ENCODE measurements at regions not wholly inside any gene's neighbourhood (a gene's known extent, or its start where the extent isn't known, plus 50 kb on each side); places are given as distances from the start of the nearest gene placed in this dataset.

- in situ Hi-C loops (cut with HindIII; ENCODE audit: low sequenced_read_pairs) = no loop called here
- DNase-seq (ENCODE audit: low spot score) = no peak
Measured at GRCh38 chr9:126270556-126270955, 56.1 kb upstream of the MVB12B start.

DNA sequence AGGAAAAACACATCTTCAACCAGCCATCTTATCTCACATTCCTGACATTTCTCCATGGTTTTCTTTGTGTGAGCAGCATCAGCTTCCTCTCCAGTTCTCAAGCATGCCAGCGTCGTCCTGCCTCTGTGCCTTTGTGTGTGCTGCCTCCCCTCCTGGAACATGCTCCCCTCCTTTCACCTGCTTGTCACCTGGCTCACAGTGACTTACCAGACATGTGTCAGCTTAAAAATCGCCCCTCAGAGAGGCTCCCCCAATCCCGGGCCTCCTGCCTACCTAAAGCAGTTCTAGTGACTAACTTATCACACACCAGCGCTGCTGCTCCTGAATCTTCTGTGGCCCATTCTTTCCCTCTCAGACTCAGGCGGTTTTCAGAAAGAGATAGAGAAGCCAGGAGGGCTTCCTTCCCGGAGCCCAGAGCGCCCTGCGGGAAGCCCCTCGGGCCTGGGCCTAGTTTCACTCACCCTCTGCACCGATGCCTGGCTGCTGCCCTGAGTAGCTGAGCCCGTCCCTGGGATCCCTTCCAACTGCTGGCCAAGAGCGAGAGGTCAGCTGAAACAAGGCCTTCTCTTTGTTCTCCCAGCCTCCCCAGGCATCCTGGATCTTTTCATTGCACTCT, 51.1 kb upstream of the MVB12B start:
- in situ Hi-C loops (cut with HindIII; ENCODE audit: low sequenced_read_pairs) = no loop called here
- peak; percentile 8 for DNase-seq (ENCODE audit: low spot score)

GRCh38 chr9:126276056-126276728, 50.4 kb upstream of the MVB12B start:
- DNase-seq (ENCODE audit: low spot score) = no peak
- in situ Hi-C loops (cut with HindIII; ENCODE audit: low sequenced_read_pairs) = no loop called here

All from G401 (cell line).